ENCODE measurements at regions not wholly inside any gene's neighbourhood (a gene's known extent, or its start where the extent isn't known, plus 50 kb on each side); places are given as distances from the start of the nearest gene placed in this dataset.

- TF ChIP-seq POLR2A (IDR thresholded peaks at IDR 0.05) (no peak), CTCF (IDR thresholded peaks at IDR 0.05) (no peak)
These were observed 1314.1 kb upstream of the C9orf72 start for GRCh38 chr9:28887188-28887884.

Measured in ovary (tissue), 3 donors.